Amniotic stem cell (primary cell): ENCODE measurements at regions not wholly inside any gene's neighbourhood (a gene's known extent, or its start where the extent isn't known, plus 50 kb on each side); places are given as distances from the start of the nearest gene placed in this dataset.
"Not testable (repeated sequence)": the region's sequence is repeated elsewhere in the genome, so short reads cannot be mapped to it uniquely, and the experiment has no call there.

ENCODE experiments used
- DNase-seq: peaks from one replicate; lab custom pipeline; 2025; lab: John Stamatoyannopoulos, UW

DNA sequence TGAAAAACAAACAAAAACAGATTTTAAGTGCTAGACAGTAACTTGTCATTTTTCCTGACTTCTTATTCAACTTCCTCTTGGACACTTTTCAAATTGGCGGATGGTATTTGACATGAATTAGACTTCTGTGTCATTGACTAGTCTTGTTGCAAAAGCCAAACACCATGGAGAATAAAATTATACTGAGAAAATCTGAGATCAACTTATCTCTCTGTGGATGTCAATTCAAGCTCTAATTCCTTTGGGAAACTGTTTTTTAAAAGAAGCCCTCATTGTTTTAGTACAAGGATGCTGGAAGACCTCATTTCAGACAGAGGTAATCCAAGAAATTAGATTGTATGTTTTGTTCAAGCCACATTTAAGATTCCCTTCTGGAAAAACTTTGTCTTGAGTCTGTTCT, 831.0 kb downstream of the SEMA5A start:
- DNase-seq: no peak

DNA sequence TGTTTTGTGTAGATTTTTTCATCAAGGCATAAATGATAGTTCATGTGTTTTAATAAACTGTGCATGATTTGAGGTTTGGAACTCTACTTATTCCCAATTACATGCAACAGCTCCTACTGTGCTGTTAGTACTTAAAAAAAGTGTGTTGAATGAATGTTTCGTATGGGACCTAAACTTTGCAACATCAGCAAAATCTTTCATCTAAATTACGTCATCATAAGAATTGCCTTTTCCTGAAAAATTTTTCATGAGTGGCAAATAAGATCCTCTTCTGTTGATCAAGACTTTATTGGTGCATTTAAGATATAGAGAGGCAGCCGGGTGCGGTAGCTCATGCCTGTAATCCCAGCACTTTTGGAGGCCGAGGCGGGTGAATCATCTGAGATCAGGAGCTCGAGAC, 826.1 kb downstream of the SEMA5A start:
- DNase-seq: no peak

DNA sequence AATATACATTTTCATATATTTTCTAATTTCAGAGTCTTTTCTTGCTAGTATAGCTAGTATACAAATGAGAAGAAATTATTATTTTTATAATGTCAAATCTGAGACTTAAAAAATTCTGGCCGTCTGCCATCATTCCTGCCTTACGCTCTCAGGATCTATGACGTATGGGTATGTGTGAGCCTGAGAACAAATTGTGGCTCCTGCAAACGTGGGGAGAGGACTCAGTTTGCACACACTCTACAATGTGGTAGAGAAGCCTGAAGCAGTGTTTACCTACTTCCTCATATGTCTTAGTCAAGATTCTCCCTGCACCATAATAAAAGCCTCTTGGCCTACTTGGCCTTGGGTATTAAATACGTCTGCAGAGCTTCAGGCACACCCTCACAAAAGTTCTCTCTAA, 825.4 kb downstream of the SEMA5A start:
- DNase-seq: no peak

DNA sequence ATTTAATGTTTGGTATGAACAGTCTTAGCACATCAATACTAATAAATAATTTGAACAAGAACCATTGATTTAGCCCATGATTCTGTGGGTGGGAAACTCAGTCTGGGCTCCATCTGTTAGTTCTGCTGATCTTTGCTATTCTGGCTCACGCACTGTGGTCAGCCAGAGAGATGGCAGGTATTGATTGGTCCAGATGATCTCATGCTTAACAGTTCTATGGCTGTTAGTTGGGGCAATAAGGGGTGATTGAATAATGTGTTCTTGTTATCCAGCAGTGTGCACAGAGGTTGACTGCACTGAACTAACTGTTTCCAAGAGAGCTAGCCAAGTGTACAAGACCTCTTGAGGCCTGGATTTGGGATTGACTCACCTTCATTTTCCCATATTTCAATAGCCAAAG, 824.3 kb downstream of the SEMA5A start:
- no peak for DNase-seq

DNA sequence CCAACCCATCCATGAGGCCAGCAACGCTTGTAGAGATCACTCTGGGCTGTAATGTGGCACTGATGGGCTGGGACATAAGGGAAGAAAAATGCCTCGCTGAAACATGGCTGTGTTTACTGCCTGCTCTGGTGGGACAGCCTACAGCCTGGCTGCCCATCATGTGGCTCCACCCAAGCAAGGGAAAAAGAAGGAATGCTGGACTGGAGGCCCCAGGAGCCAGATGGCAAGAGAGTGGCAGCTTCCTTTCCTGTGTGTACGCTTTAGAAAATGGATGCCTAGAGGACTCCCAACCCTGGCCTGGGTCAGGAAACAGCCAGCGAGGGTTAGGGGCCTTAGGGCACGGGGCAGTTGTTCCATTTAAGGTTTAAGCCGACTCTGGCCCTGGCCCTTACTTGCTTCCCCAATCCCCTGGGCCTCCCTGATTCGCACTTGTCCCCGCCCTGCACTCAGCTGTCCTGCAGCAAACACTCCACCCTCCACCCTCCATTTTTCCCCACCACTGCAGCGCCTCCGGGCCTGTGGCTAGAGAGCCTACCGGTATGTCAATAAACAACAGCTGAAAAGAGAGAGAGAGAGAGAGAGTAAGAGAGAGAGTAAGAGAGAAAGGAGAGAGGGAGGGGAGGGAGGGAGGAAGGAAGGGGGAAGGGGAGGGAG, 819.4 kb downstream of the SEMA5A start:
- no peak for DNase-seq

DNA sequence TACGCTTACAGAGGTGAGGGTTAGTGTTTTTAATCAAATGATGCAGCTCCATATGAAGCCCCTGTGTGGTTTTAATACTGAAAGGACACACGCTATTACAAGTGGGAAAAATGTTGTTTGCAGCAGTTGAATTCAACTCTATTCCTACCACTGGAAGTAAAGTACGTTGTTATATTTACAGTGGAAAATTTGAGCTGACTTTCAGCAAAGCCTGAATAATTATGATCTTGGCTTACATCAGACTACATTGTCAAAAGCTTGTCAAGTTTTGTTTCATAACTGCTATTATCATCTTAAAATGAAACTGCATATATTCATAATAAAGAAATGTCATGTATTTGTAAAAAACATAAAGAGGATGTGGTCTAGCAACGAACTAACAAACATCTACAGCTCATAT, 818.5 kb downstream of the SEMA5A start:
- DNase-seq: no peak

DNA sequence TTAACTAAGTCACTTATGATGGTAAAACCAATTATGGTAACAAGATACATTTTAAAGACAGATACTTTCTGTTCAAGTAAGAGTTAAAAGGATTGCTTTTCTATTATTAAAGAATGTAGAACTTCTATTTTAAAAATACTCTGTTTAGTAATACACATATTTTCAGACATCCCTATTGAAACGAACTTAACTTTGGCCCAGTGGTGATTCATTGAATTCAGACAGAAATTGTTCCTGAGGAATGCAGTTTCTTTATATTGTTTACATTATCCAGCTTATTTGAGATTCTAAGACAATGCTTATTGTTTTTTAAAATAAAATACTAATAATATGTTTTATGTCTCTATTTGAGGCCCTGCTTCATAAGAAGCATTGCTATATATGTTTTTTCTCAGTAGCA, 816.4 kb downstream of the SEMA5A start:
- DNase-seq: peak; percentile 12

DNA sequence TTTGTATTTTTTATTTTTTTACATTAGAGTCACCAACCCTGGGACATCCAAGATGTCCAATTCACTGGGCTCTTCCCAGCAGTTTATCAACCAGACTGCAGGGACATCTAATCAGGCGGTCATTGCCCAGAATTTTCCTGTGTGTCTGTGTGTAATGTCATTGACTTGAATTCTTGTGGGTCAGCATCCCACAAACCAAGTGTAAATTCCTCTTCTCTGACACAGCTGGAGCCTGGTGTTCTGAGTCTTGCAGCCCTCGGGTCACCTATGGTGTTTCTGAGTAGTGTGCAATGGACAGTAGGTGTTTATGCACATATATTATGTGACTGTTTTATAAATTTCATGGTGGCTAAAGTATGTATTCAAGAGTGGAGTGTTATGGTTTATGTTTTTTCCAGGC, 815.7 kb downstream of the SEMA5A start:
- no peak for DNase-seq

DNA sequence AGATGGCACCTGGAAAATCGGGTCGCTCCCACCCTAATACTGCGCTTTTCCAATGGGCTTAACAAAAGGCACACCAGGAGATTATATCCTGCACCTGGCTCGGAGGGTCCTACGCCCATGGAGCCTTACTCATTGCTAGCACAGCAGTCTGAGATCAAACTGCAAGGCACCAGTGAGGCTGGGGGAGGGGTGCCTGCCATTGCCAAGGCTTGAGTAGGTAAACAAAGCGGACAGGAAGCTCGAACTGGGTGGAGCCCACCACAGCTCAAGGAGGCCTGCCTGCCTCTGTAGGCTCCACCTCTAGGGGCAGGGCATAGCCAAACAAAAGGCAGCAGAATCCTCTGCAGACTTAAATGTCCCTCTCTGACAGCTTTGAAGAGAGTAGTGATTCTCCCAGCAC, 814.8 kb downstream of the SEMA5A start:
- DNase-seq: not testable (repeated sequence)

DNA sequence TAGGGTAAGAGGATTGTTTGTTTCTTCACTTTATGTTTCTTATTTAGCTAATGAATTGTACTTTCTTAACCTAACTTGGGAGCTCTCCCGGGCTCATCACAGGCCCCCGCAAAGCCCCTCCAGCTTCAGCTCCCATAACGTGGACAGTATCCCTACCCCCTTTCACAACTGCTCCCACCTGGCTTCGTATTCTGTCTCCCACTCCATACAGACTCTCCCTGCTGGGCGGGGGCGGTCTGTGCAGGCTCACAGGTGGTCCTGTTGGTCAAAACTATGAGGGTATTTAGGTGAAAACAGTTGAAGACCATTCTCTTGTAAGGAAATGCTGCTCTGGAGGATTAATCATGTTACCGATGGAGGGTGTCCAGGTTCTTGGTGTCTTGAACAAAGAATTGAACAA, 805.3 kb downstream of the SEMA5A start:
- no peak for DNase-seq

DNA sequence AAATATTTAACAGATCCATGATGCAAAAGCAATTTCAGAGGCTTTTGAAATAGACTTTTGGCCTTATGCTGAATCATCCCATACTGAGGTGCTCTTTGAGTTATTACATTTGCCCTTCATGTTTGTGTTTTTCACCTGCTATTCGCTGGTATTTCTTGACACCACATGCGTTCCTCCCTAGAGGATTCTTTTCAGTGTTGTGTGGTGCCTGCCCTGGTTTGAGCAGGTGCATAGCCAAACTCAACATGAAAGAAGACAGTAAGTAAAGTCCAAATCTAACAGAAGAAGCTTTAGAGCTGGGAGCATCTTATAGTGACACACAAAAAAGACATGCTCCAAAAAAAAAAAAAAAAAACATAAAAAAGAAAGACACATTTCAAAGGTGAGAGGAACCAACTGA, 796.3 kb downstream of the SEMA5A start:
- no peak for DNase-seq

DNA sequence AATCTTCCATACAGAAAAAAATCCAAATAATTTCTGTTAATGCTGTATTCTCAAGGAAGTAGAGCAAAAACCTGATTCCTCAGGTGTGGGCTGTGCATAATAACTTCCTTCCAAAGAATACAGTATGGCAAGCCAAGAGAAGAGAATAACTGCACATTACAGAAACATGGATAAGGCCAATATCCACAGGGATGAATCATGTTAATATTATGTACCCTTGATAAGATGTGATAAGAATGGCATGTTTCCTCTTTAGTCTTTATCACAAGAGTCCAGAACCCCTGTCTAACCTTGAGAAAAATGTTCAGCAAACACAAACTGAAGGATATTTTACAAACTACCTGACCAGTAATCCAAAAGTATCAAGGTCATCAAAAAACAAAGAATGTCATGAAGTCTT, 795.8 kb downstream of the SEMA5A start:
- DNase-seq: no peak

DNA sequence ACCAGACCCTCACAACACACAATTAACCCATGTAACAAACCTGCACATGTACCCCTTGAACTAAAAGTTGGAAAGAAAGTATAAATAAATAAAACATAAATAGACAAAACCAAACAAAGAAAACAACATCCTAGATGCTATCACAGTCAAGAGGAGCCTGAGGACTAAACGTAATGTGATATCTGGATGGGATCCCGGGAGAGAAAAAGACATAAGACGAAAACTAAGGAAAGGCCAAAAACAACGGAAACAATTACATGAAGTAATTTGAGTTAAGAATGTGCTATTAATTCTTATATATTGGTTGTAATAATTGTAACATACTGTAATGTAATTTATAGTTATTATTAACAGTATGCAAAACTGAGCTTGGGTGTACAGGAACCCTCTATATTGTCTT, 793.9 kb downstream of the SEMA5A start:
- no peak for DNase-seq

DNA sequence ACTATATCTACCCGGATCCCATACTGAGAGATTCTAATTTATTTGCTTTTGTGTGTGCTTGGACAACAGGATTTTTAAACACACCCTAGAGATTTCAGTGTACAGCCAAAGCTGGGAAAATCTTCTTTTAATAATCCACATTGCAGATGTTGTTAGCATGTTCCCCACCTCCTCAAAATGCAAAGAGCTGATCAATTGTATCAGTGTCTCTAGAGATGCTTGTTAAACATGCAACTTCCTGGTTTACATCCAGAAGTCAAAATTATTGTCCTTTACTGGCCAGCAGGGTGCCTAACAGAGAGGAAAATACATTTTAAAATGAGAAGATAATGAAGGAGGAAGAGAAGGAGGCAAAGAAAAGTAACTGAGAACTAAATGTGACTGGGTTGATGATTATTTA, 793.3 kb downstream of the SEMA5A start:
- DNase-seq: no peak

DNA sequence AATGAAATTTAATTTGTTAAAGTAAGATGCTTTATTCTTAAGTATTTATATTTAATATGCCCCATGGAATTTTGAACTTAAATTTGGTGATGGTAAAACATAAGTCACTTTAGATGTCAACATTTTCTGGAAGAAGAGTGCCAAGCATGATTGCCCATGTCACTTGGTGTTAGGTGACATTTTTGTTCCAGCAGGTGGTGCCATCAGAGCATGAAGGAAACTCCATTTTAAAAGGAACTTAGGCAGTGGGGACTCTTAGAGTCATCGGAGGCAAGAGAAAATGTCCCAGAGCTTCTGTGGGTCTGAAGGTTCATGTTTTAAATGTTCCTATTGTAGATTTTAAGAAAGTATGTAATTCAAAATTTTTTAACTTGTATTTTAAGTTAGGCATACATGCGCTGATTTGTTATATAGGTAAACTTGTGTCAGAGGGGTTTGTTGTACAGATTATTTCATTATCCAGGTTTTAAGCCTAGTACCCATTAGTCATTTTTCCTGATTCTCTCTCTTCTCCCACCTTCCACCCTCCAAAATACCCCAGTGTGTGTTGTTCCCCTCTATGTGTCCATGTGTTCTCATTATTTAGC, 789.3 kb downstream of the SEMA5A start:
- DNase-seq: peak; percentile 26

DNA sequence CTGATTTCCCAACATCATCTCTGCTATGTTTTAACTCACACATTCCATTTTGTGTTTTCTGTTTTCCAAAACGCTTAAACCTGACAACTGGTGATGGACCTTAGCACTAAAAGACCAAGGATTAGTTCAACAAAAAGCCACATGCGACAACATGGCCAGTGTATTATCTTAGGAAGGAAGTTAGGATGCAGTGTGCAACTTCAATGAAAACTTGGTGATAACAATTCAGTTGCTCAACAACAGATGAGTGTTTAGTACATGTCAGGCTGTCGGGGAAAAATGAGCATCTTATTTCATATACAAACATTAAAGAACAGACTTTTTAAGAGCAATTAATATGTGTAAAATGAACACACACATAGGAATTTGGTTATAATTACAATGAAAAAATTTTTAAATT, 780.0 kb downstream of the SEMA5A start:
- no peak for DNase-seq

DNA sequence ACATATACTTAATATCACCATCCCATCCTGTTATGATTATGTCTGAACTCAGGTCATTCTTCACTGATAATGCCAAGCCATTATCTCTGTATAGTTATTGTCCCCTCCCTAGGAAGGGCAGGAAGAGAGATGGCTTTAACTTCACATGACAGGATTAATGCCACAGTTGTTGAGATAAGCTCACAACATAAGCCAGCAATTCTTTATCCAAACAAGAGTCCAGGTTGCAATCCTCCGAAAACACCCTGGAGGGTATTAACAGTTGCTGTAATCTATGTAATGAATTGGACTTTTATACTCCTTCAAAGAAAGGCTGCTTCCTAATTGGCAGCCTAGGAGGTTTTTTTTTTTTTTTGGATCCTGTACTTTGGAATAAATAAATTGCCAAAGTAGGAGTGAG, 779.4 kb downstream of the SEMA5A start:
- no peak for DNase-seq

DNA sequence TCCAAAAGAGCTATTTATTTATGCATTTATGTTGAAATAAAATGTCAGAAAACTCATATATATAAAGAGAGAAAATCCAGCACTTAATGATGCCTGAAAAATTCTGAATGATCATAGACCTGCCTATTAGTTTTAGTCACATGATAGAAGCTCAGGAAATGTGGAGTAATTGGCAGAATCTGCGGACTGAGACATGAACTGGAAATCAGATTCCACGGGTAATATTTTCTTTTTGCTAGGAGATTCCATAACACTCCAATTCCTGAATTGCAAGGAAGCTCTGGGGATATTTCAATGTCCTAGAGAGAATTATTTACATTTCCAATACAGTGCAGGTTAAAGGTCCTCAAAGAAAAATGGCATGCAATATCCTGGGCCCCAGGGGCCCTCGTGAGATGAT, 778.8 kb downstream of the SEMA5A start:
- DNase-seq: no peak

DNA sequence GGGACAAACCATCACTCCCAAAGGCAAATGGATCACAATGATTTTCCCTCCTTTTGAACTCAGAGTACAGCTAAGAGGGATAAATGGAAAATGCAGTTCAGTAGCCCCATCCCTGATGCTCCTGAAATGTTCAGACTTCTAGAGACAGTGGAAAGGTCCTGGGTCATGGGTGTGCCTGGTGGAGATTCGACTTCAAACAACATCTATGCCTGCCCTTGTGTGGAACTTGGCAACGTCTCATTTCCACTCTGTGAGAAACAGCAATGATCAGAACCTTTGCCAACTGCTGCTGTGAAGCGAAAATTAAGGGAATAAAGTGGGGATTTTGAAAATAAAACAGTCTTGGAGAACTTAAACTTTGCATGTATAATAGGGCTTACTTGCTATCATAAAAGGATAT, 778.1 kb downstream of the SEMA5A start:
- DNase-seq: no peak

DNA sequence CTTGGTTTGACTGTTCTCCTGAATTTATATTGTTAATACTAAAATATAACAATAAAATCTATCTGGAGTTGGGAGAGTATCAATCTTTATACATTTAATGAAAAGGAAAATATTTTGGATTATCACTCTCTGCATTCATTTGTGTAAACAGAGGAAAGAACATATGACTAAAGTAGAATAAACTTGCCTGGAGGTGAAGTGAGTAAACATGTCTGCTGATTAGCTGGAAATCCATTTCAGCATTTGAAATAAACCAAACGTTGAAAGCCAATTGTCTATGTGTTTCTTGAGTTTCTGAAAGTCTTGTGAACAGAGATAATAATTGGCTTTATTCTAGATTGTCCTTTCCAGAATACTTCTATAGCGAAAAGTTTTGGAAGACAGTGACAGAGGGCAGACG, 776.2 kb downstream of the SEMA5A start:
- no peak for DNase-seq

DNA sequence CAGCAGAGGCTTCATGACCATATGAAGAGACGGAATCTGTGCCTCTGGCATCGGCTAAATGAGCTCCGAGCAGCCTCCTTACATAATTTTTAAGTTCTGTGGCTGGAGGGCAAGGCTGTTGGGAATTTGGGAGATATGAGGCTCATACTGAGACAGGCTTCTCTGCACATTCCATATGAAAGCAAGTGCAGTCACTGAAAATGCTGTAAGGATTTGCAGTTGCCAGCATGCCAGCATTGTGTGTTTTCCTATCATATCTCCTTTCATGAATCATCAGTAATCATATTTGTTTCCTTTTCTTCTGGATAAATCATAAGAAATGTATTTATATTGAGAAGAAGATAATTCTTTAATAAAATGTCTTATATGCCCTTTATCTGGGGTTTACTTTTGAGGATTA, 775.4 kb downstream of the SEMA5A start:
- DNase-seq: no peak

DNA sequence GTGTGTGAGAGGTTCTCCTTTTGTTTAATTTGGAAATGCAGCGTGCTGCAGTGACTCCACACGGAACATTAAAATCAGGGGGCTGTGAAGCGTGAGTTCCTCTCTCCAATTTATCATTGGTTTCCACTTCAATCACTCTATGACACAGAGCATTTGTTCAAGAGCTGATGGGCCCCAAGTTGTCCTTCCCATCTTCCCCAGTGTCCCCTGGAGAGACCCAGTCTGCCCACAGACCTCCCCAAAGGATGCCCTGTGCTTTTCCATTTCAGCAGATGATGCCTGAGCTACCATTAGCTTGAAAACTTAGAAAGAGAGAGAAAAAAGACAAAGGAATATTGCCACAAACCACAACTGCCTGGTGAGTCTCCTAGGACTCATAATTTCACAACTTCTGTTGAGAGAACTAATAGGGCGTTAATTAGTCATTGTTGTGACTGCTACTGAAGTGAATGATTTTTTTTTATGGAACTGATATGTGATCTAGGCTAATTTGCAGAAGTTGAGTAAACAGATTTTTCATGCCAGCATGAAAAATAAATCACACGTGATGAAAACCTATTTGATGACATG, 772.7 kb downstream of the SEMA5A start:
- no peak for DNase-seq

DNA sequence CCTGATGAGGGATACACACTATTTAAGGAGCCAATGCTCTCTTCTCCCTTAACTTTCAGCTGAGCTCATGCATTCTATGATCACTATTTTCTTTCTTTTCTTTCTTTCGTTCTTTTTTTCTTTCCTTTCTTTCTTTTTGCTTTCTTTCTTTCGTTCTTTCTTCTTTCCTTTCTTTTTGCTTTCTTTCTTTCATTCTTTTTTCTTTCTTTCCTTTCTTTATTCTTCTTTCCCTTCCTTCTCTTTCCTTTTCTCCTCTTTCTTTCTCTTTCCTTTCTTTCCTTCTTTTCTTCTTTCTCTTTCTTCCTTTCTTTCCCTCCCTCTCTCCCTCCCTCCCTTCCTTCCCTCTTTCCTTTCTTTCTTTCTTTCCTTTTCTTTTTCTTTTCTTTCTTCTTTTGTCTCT, 761.2 kb downstream of the SEMA5A start:
- DNase-seq: no peak

DNA sequence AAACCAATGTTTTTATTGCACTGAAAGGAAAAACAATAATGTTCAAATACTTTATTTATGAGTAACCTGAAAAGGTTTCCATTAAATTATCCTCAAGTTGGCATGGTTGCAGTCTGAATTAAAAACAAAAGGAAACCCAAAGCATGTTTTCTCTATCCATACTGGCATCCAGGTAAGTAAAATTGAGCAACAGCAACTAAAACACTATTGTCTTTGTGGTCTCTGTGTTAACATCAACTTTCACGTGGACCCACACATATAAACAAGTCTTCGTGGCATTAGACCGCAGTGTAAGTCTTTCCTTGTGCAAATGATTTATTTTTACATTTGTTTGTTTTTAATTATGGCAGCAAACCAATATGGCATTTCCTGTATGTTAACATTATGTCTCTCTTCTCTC, 757.6 kb downstream of the SEMA5A start:
- no peak for DNase-seq
